Heart right ventricle (tissue), 16 donors: ENCODE measurements at regions not wholly inside any gene's neighbourhood (a gene's known extent, or its start where the extent isn't known, plus 50 kb on each side); places are given as distances from the start of the nearest gene placed in this dataset.

Experiments used
- ATAC-seq, 8 donors: fragments of 200-7000 bp; cut with Tn5 transposase; one replicate each; pipeline ENCODE4 v1.9.1; 2020; ENCODE audit warnings: mild to moderate bottlenecking in 8 of 8, moderate library complexity in 8 of 8, moderate number of reproducible peaks in 1 of 8
- DNase-seq, 2 donors: peaks; one replicate each; pipeline ENCODE4 v3.0.0-alpha.2; 2020
- H3K27ac ChIP-seq, 10 donors: fragments of 200-600 bp; sonication (generic) in 2 of 10; one replicate each; pipeline versions ENCODE4 v1.5.0 to v1.8.0; 2020 to 2022; ENCODE audit warnings: mild to moderate bottlenecking in 3 of 10
- H3K27me3 ChIP-seq, 7 donors: fragments of 200-600 bp; one replicate each; pipeline ENCODE4 v1.8.0; 2021 to 2022; ENCODE audit warnings: mild to moderate bottlenecking in 2 of 7
- H3K36me3 ChIP-seq, 9 donors: fragments of 200-600 bp; sonication (generic) in 1 of 9; one replicate each; pipeline versions ENCODE4 v1.5.0 to v1.8.0; 2020 to 2022; ENCODE audit warnings: mild to moderate bottlenecking in 2 of 9
- H3K4me1 ChIP-seq, 9 donors: fragments of 200-600 bp; sonication (generic) in 1 of 9; one replicate each; pipeline versions ENCODE4 v1.5.0 to v1.8.0; 2020 to 2022; ENCODE audit warnings: mild to moderate bottlenecking in 4 of 9
- H3K4me3 ChIP-seq, 10 donors: fragments of 200-600 bp; sonication (generic) in 2 of 10; one replicate each; pipeline versions ENCODE4 v1.5.0 to v1.8.0; 2020 to 2022; ENCODE audit warnings: mild to moderate bottlenecking in 7 of 10, moderate library complexity in 2 of 10
- H3K9me3 ChIP-seq, 11 donors: fragments of 200-600 bp in 10 of 11; sonication (generic) in 2 of 11; one replicate each; pipeline versions ENCODE4 v1.5.0 to v1.8.0; 2013 to 2022; ENCODE audit warnings: mild to moderate bottlenecking in 2 of 11, control low read depth in 1 of 11, moderate library complexity in 1 of 11
- WGBS, 2 donors: extraction: QIAGEN DNeasy Blood & Tissue Kit; methylation state at CpG; one replicate each; pipeline ENCODE4 v1.1.7; 2013; ENCODE audit warnings: inconsistent platforms in 1 of 2; 5-methylcytosine and 5-hydroxymethylcytosine counted together
- intact Hi-C, 10 donors: fragments of 100-400 bp; cut with DNase I; formaldehyde crosslinking; loops; one replicate each; pipeline versions ENCODE4 v1.11.1 to v1.14.2; 2022
- TF ChIP-seq, protein P1 (sequence below), 9 donors: fragments of 200-600 bp; sonication (generic) in 2 of 9; IDR thresholded peaks; one replicate each; pipeline versions ENCODE4 v1.5.0 to v1.8.0; 2021 to 2022; ENCODE audit warnings: antibody characterized with exemption in 9 of 9, mild to moderate bottlenecking in 5 of 9, moderate library complexity in 1 of 9
- donor health status: Arrhythmogenic right ventricular cardiomyopathy.
- donor health status: ischemic (EF 13 %, LVEDD 7.1; RV severe dilation, severe dysfunction).
- donor health status: healthy with polysubstance abuse.
- donor health status: DM: no; HTN: yes; CAD: no.
- donor health status: DM: no; HTN: no; CAD: no.
- donor health status: ischemic (EF 25% LVEDD 6.9; RV normal size, moderate dysfunction).
- donor health status: ischemic (EF 25% LVEDD 5.7; RV mildly dilated, moderate dysfunction).
- donor health status: healthy.
- donor health status: DM: yes; HTN: yes; CAD: no.
- donor health status: Ischemic cardiomyopathy.
- donor health status: ischemic (EF 35%, LVEDD 5.7; RV mildly dilated, moderate dysfunction).
- donor health status: nonischemic (EF 11% LVEDD 7.7; RV severe dilation, severe dysfunction).
- donor health status: DM: yes; HTN: yes; CAD: no.
- donor health status: PGD.
- donor health status: ischemic (EF 29% LVEDD 5.4; RV normal size, mild dysfunction).
- donor health status: nonischemic (EF 23%, LVEDD 6.1; RV moderate dilation, normal function).

DNA sequence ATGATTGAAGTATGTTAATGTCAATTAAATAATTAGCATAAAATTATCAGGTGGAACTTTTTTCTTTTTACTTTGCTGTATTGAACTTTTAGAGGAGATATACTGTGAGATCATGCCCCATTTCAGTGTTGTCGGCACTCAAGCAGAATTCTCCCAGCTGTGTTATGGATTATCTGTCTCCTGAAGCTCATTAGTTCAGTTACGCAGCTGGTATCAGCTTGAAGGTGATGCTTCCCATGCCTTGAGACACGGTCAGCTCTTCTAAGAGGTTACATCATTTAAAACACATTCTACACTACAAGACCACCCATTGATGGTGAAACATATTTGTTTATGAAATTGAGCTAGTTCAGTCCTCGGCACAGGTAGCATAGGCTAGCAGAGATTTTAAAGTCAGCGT lies 68.9 kb upstream of the PHACTR2 start:
- TF ChIP-seq, protein P1, sequence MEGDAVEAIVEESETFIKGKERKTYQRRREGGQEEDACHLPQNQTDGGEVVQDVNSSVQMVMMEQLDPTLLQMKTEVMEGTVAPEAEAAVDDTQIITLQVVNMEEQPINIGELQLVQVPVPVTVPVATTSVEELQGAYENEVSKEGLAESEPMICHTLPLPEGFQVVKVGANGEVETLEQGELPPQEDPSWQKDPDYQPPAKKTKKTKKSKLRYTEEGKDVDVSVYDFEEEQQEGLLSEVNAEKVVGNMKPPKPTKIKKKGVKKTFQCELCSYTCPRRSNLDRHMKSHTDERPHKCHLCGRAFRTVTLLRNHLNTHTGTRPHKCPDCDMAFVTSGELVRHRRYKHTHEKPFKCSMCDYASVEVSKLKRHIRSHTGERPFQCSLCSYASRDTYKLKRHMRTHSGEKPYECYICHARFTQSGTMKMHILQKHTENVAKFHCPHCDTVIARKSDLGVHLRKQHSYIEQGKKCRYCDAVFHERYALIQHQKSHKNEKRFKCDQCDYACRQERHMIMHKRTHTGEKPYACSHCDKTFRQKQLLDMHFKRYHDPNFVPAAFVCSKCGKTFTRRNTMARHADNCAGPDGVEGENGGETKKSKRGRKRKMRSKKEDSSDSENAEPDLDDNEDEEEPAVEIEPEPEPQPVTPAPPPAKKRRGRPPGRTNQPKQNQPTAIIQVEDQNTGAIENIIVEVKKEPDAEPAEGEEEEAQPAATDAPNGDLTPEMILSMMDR (IDR thresholded peaks at IDR 0.05): no peak
- WGBS, 2 donors: 93 to 97% methylated on average over 5 of the region's 5 CpGs

DNA sequence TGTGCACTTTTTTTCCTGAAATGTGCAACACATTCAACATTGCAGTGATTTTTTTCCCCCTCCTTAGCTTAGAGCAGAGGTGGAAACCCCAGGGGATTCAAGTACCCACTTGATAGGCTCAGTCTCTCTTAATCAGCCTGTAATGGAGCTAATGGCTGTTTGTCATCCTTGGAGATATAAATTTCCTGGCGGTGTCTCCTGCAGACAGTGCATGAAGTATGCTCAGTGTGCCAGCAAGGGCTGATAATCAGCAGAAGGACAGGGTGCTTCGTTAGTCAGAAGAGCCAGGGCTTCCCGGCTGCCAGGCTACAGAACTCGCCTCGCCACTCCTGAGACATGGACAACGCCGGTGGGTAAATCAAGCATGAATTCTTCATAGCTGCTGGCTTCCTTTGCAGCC lies 69.8 kb upstream of the PHACTR2 start:
- TF ChIP-seq, protein P1 (IDR thresholded peaks at IDR 0.05): no peak
- H3K4me1 ChIP-seq: peaks cover 3 to 19% (median 16%) of the 10 kb centered on the region in 9 donors
- DNase-seq (no peak), ATAC-seq (peak in 2 of 8 donors; percentile 33 to 34)
- H3K27ac ChIP-seq: no peak overlapping the region
- no peaks in the 10 kb centered on the region for H3K36me3 ChIP-seq
- H3K9me3 ChIP-seq: no peaks in the 10 kb centered on the region
- 46 to 57% methylated on average over 7 of the region's 7 CpGs for WGBS, 2 donors
- intact Hi-C loops: no loop called here
- no peaks in the 10 kb centered on the region for H3K27me3 ChIP-seq
- H3K4me3 ChIP-seq: no peak overlapping the region

More for the DNA sequence above, 68.9 kb upstream of the PHACTR2 start:
- intact Hi-C loops: no loop called here
- Histone ChIP-seq H3K9me3 (no peaks in the 10 kb centered on the region), H3K27ac (no peak overlapping the region), H3K4me3 (no peak overlapping the region), H3K4me1 (peaks cover 3 to 20% (median 18%) of the 10 kb centered on the region in 9 donors), H3K27me3 (no peaks in the 10 kb centered on the region), H3K36me3 (no peaks in the 10 kb centered on the region)
- ATAC-seq: no peak
- DNase-seq: no peak

DNA sequence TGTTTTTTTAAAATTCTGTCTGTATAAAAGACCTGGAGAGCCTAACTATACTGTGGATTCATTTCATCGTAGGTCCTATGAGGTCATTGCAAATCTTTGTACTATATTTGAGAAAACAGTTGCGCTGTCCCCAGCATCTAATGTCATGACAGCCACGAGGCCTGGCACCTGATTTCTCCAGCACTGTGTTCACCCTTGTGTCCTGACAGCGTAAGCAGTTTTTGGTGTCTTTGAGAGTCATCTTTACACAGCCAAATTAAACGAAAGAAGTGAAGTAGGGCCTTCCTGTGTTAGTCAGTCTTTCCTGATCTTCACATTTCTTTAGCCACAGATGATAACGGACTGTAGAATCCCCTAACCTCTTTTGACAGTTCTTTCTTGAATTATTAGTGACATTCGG lies 70.6 kb upstream of the PHACTR2 start:
- peak in 2 of 8 donors; percentile 42 to 44 for ATAC-seq
- Histone ChIP-seq H3K9me3 (no peaks in the 10 kb centered on the region), H3K36me3 (no peaks in the 10 kb centered on the region), H3K27me3 (no peaks in the 10 kb centered on the region), H3K4me3 (no peak overlapping the region), H3K4me1 (peaks cover 3 to 19% (median 16%) of the 10 kb centered on the region in 9 donors), H3K27ac (no peak overlapping the region)
- TF ChIP-seq, protein P1 (IDR thresholded peaks at IDR 0.05): no peak
- WGBS, 2 donors: 58 to 68% methylated on average over 7 of the region's 7 CpGs
- no peak for DNase-seq
- intact Hi-C loops: no loop called here

DNA sequence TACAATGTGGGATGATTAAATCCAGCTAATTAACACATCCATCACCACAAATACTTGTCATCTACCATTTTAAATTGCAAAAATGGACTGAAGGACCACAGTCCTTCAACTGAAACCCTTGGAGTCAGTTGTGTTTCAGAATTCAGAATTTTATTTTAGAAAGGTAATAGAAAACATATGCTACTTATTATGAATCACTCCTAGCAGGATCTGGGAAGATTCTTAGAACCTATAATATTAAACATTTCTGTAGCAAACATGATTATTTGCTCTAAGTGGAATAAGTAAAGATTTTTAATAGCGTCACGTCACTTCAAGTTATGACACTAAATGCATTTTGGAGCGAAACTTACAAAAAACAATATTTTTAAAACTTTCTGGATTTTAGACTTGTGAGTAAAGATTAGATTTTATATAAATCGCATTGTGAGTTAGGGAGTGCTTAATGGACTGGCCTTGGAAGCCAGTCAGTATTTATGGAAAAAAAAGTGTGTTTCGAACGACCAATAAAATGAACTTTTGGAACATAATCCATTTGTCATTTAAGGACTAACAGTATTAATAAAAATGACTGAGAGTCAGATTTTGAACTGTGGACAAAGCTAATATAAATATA lies 71.8 kb upstream of the PHACTR2 start:
- Histone ChIP-seq H3K4me3 (no peak overlapping the region), H3K9me3 (no peaks in the 10 kb centered on the region), H3K27me3 (no peaks in the 10 kb centered on the region), H3K36me3 (no peaks in the 10 kb centered on the region), H3K4me1 (peaks cover 3 to 19% (median 16%) of the 10 kb centered on the region in 9 donors), H3K27ac (no peak overlapping the region)
- ATAC-seq: no peak
- TF ChIP-seq, protein P1 (IDR thresholded peaks at IDR 0.05): no peak
- intact Hi-C loops: no loop called here
- WGBS, 2 donors: 96 to 98% methylated on average over 6 of the region's 6 CpGs
- no peak for DNase-seq
